H1 (cell line): ENCODE measurements at regions not wholly inside any gene's neighbourhood (a gene's known extent, or its start where the extent isn't known, plus 50 kb on each side); places are given as distances from the start of the nearest gene placed in this dataset.

Experiments used
- CTCF ChIA-PET: fragments of 300-600 bp; sonication (Branson Sonifier 250); formaldehyde crosslinking; loops from one replicate; lab custom pipeline; 2021; ENCODE audit not compliant: partially characterized antibody; lab: Charles Lee
- POLR2A ChIA-PET: fragments of 300-600 bp; sonication (Branson Sonifier 250); formaldehyde crosslinking; loops from one replicate; lab custom pipeline; 2021; ENCODE audit warnings: inconsistent platforms; ENCODE audit not compliant: partially characterized antibody; lab: Charles Lee
- DNase-seq, 2 experiments: peaks; one replicate each; pipeline versions ENCODE4 v3.0.0 to v3.0.0-alpha.2; 2010 to 2022; ENCODE audit warnings: low spot score in 2 of 2, low read depth in 1 of 2, mixed read lengths in 1 of 2
- FAIRE-seq: peaks from 2 replicates; lab custom pipeline; 2011; peaks lifted over from hg19 to GRCh38; lab: Jason Lieb, UNC
- H2AFZ ChIP-seq: 2 replicates; pipeline ENCODE4 v1.8.1; 2012; ENCODE audit warnings: low read length, inconsistent platforms
- H2AK5ac ChIP-seq: 2 replicates; pipeline ENCODE4 v1.6.1; 2013; ENCODE audit warnings: low read depth, low read length
- H2BK120ac ChIP-seq: replicated peaks from 2 replicates; pipeline ENCODE3; 2013; ENCODE audit warnings: low read depth, low read length, inconsistent platforms
- H2BK12ac ChIP-seq: 2 replicates; pipeline ENCODE4 v1.6.1; 2013; ENCODE audit warnings: low read depth, low read length
- H2BK15ac ChIP-seq: 2 replicates; pipeline ENCODE4 v1.6.1; 2013; ENCODE audit warnings: low read length
- H2BK20ac ChIP-seq: 2 replicates; pipeline ENCODE4 v1.6.1; 2013; ENCODE audit warnings: low read length
- H2BK5ac ChIP-seq: 2 replicates; pipeline ENCODE4 v1.6.1; 2013; ENCODE audit warnings: low read depth, low read length
- H3K14ac ChIP-seq: 2 replicates; pipeline ENCODE4 v1.6.1; 2013; ENCODE audit warnings: inconsistent platforms; ENCODE audit not compliant: insufficient read length
- H3K18ac ChIP-seq: 2 replicates; pipeline ENCODE4 v1.6.1; 2013; ENCODE audit warnings: low read length; ENCODE audit errors: extremely low read depth
- H3K23ac ChIP-seq: 2 replicates; pipeline ENCODE4 v1.6.1; 2013; ENCODE audit warnings: inconsistent platforms; ENCODE audit not compliant: insufficient read length
- H3K23me2 ChIP-seq: 2 replicates; pipeline ENCODE4 v1.6.1; 2013; ENCODE audit warnings: low read depth, low read length
- H3K27ac ChIP-seq: 2 replicates; pipeline ENCODE4 v1.6.1; 2011; ENCODE audit warnings: low read depth, low read length, inconsistent platforms
- H3K27me3 ChIP-seq, 4 experiments: replicated peaks in 1 of 4; 1 replicate in 1 of 4; 2 replicates in 3 of 4; pipeline versions ENCODE4 v1.6.1 to v1.8.1; 2011 to 2013; ENCODE audit warnings: low read length in 3 of 4, mild to moderate bottlenecking in 3 of 4, inconsistent platforms in 2 of 4, mixed read lengths in 2 of 4, moderate library complexity in 1 of 4; ENCODE audit not compliant: control insufficient read depth in 3 of 4, insufficient read depth in 3 of 4; ENCODE audit errors: extremely low read depth in 1 of 4
- H3K36me3 ChIP-seq, 4 experiments: 2 replicates each; pipeline versions ENCODE4 v1.6.1 to v1.8.1; 2011 to 2013; ENCODE audit warnings: mild to moderate bottlenecking in 4 of 4, low read length in 3 of 4, moderate library complexity in 2 of 4, control low read depth in 1 of 4, inconsistent platforms in 1 of 4; ENCODE audit not compliant: insufficient read depth in 4 of 4, control insufficient read depth in 2 of 4
- H3K4ac ChIP-seq: replicated peaks from 2 replicates; pipeline ENCODE3; 2013; ENCODE audit warnings: low read length, low read depth, mixed read lengths, inconsistent platforms; ENCODE audit not compliant: insufficient read length
- H3K4me1 ChIP-seq, 4 experiments: replicated peaks in 1 of 4; 1 replicate in 1 of 4; 2 replicates in 3 of 4; pipeline versions ENCODE4 v1.6.1 to v1.8.1; 2011 to 2013; ENCODE audit warnings: low read length in 3 of 4, inconsistent platforms in 2 of 4, mixed read lengths in 1 of 4; ENCODE audit not compliant: insufficient read depth in 4 of 4, control insufficient read depth in 3 of 4
- H3K4me2 ChIP-seq, 2 experiments: 2 replicates each; pipeline versions ENCODE4 v1.6.1 to v1.8.1; 2011 to 2013; ENCODE audit warnings: low read depth in 2 of 2, low read length in 2 of 2, control low read depth in 1 of 2, inconsistent platforms in 1 of 2, mild to moderate bottlenecking in 1 of 2; ENCODE audit not compliant: insufficient read depth in 1 of 2
- H3K4me3 ChIP-seq, 4 experiments: fragments of 200-600, 300-600 bp in 1 of 4; sonication (generic), shearing (Covaris generic), sonication (Bioruptor Twin) in 1 of 4; 2 replicates each; pipeline versions ENCODE4 v1.5.1 to v1.8.1; 2011 to 2016; ENCODE audit warnings: low read length in 4 of 4, low read depth in 3 of 4, control low read depth in 2 of 4, inconsistent platforms in 2 of 4, mild to moderate bottlenecking in 2 of 4, mixed read lengths in 1 of 4, moderate library complexity in 1 of 4; ENCODE audit not compliant: insufficient read depth in 2 of 4; ENCODE audit errors: extremely low read depth in 1 of 4
- H3K56ac ChIP-seq: replicated peaks from 2 replicates; pipeline ENCODE3; 2013; ENCODE audit warnings: low read depth, mild to moderate bottlenecking, mixed read lengths, low read length, inconsistent platforms; ENCODE audit not compliant: insufficient read length
- H3K79me1 ChIP-seq: 2 replicates; pipeline ENCODE4 v1.6.1; 2013; ENCODE audit warnings: low read depth, low read length, control low read depth
- H3K79me2 ChIP-seq, 2 experiments: 2 replicates each; pipeline versions ENCODE4 v1.6.1 to v1.8.1; 2012 to 2013; ENCODE audit warnings: low read length in 2 of 2, mild to moderate bottlenecking in 2 of 2, inconsistent platforms in 1 of 2; ENCODE audit not compliant: insufficient read depth in 2 of 2, control insufficient read depth in 1 of 2
- H3K9ac ChIP-seq, 4 experiments: replicated peaks in 1 of 4; 1 replicate in 1 of 4; 2 replicates in 3 of 4; pipeline versions ENCODE4 v1.6.1 to v1.8.1; 2011 to 2013; ENCODE audit warnings: low read depth in 3 of 4, low read length in 3 of 4, control low read depth in 2 of 4, mild to moderate bottlenecking in 2 of 4, moderate library complexity in 2 of 4, inconsistent platforms in 1 of 4; ENCODE audit errors: extremely low read depth in 1 of 4
- H3K9me3 ChIP-seq, 2 experiments: 2 replicates each; pipeline versions ENCODE4 v1.6.1 to v1.8.1; 2012 to 2013; ENCODE audit warnings: mild to moderate bottlenecking in 2 of 2, moderate library complexity in 2 of 2, control low read depth in 1 of 2, inconsistent platforms in 1 of 2, low read depth in 1 of 2, low read length in 1 of 2, mixed read lengths in 1 of 2; ENCODE audit not compliant: insufficient read depth in 2 of 2
- H4K20me1 ChIP-seq, 2 experiments: replicated peaks in 1 of 2; 2 replicates each; pipeline versions ENCODE3 to v1.8.1; 2011 to 2013; ENCODE audit warnings: inconsistent platforms in 2 of 2, low read length in 2 of 2, mild to moderate bottlenecking in 1 of 2; ENCODE audit not compliant: insufficient read depth in 2 of 2, control insufficient read depth in 1 of 2
- H4K5ac ChIP-seq: 2 replicates; pipeline ENCODE4 v1.6.1; 2013; ENCODE audit warnings: low read length, low read depth, mixed read lengths, inconsistent platforms; ENCODE audit not compliant: insufficient read length
- H4K8ac ChIP-seq: 2 replicates; pipeline ENCODE4 v1.8.0; 2013; ENCODE audit warnings: mild to moderate bottlenecking, moderate library complexity, low read length, inconsistent platforms; ENCODE audit not compliant: insufficient read depth; ENCODE audit errors: extremely low read depth
- H4K91ac ChIP-seq: replicated peaks from 2 replicates; pipeline ENCODE3; 2013; ENCODE audit warnings: low read length, mixed read lengths, inconsistent platforms; ENCODE audit not compliant: insufficient read length
- BRCA1 ChIP-seq: IDR thresholded peaks from 2 replicates; pipeline ENCODE4 v1.6.1; 2012; ENCODE audit warnings: low read depth, low read length, improper control_type of control experiment
- FOSL1 ChIP-seq: IDR thresholded peaks from 2 replicates; pipeline ENCODE4 v1.6.1; 2011; ENCODE audit warnings: mild to moderate bottlenecking, low read depth, low read length, moderate library complexity; ENCODE audit not compliant: insufficient read depth
- JUN ChIP-seq: IDR thresholded peaks from 2 replicates; pipeline ENCODE4 v1.6.1; 2011; ENCODE audit warnings: low read depth, mild to moderate bottlenecking, improper control_type of control experiment, low read length
- NRF1 ChIP-seq: IDR thresholded peaks from 2 replicates; pipeline ENCODE4 v1.6.1; 2011; ENCODE audit warnings: mild to moderate bottlenecking, low read depth, low read length, improper control_type of control experiment
- PHF8 ChIP-seq: fragments of 200-600 bp; sonication (generic); conservative IDR thresholded peaks from 2 replicates; pipeline ENCODE4 v1.7.1; 2012; ENCODE audit warnings: low read depth, mild to moderate bottlenecking, inconsistent platforms, low read length, moderate library complexity
- POLR2AphosphoS5 ChIP-seq: IDR thresholded peaks from 2 replicates; pipeline ENCODE4 v1.6.1; 2011; ENCODE audit warnings: low read depth, low read length
- WGBS, 2 experiments: shearing (Covaris generic) in 1 of 2; methylation state at CpG; one replicate each; pipeline versions ENCODE4 v1.1.6 to v1.1.7; 2013 to 2015; ENCODE audit warnings: low lambda C conversion rate in 2 of 2, mixed read lengths in 2 of 2, inconsistent platforms in 1 of 2, low coverage in 1 of 2, missing lambda C conversion rate in 1 of 2; ENCODE audit not compliant: insufficient replicate concordance in 2 of 2, insufficient coverage in 1 of 2, insufficient read length in 1 of 2; ENCODE audit errors: extremely low coverage in 1 of 2, missing lambda C conversion rate in 1 of 2; 5-methylcytosine and 5-hydroxymethylcytosine counted together

GRCh38 chr16:63188086-63188771 lies 1152.0 kb upstream of the CDH8 start:
- ChIA-PET CTCF (no interaction called here), POLR2A (no interaction called here)
- WGBS, 2 experiments: 94% methylated on average over 7 of the region's 7 CpGs; no CpG with 5 or more reads in 1 of the 2 experiments
- TF ChIP-seq PHF8: no peak
- TF ChIP-seq POLR2AphosphoS5: no peak
- TF ChIP-seq BRCA1: no peak
- no peak for TF ChIP-seq JUN
- TF ChIP-seq FOSL1: no peak
- no peak for TF ChIP-seq NRF1

More at GRCh38 chr16:63188086-63188771, 1152.0 kb upstream of the CDH8 start:
- no peak overlapping the region for H3K23ac ChIP-seq
- H3K27me3 ChIP-seq: no peaks in the 10 kb centered on the region
- no peak overlapping the region for H2BK5ac ChIP-seq
- no peak overlapping the region for H4K91ac ChIP-seq
- H3K4me2 ChIP-seq: no peak overlapping the region
- H2BK120ac ChIP-seq: no peak overlapping the region
- H2BK20ac ChIP-seq: no peak overlapping the region
- FAIRE-seq (no peak), DNase-seq (no peak)
- no peaks in the 10 kb centered on the region for H3K23me2 ChIP-seq
- no peak overlapping the region for H2BK12ac ChIP-seq
- H3K4me3 ChIP-seq: no peak overlapping the region
- H3K4ac ChIP-seq: no peak overlapping the region
- no peak overlapping the region for H3K9ac ChIP-seq
- no peak overlapping the region for H2AK5ac ChIP-seq
- no peak overlapping the region for H4K8ac ChIP-seq
- H3K27ac ChIP-seq: no peak overlapping the region
- H2BK15ac ChIP-seq: no peak overlapping the region
- H3K9me3 ChIP-seq: no peaks in the 10 kb centered on the region
- H3K4me1 ChIP-seq: 0 out of 7 replicates have a peak, but pooled peaks cover 0 to 3% (median 0%) of the 10 kb centered on the region in 4 experiments
- no peak overlapping the region for H2AFZ ChIP-seq
- no peaks in the 10 kb centered on the region for H3K79me2 ChIP-seq
- no peak overlapping the region for H3K18ac ChIP-seq
- H3K56ac ChIP-seq: no peak overlapping the region
- no peak overlapping the region for H3K14ac ChIP-seq
- H3K36me3 ChIP-seq: no peaks in the 10 kb centered on the region
- H4K20me1 ChIP-seq: no peaks in the 10 kb centered on the region
- H4K5ac ChIP-seq: no peak overlapping the region
- no peaks in the 10 kb centered on the region for H3K79me1 ChIP-seq
